CD4-positive, CD25-positive, alpha-beta regulatory T cell (primary cell): ENCODE measurements at regions not wholly inside any gene's neighbourhood (a gene's known extent, or its start where the extent isn't known, plus 50 kb on each side); places are given as distances from the start of the nearest gene placed in this dataset.

Experiments used
- ATAC-seq, 2 donors: fragments of 150-1000 bp; cut with Tn5 transposase; one replicate each; pipeline ENCODE4 v1.10.0; 2021; ENCODE audit warnings: low read depth in 2 of 2, moderate number of reproducible peaks in 2 of 2, moderate library complexity in 1 of 2
- DNase-seq, 3 donors: peaks; one replicate each; pipeline versions ENCODE4 v3.0.0 to v3.0.0-alpha.2; 2012 to 2022; ENCODE audit warnings: mixed read lengths in 1 of 3
- H3K27ac ChIP-seq: one replicate; pipeline ENCODE4 v1.7.0; 2013; ENCODE audit warnings: mild to moderate bottlenecking, low read length; ENCODE audit not compliant: insufficient read depth, poor library complexity, severe bottlenecking
- H3K27me3 ChIP-seq: one replicate; pipeline ENCODE4 v1.7.0; 2013; ENCODE audit warnings: low read length; ENCODE audit not compliant: control insufficient read depth, insufficient read depth
- H3K36me3 ChIP-seq: one replicate; pipeline ENCODE4 v1.7.0; 2013; ENCODE audit warnings: mild to moderate bottlenecking, low read length, moderate library complexity; ENCODE audit not compliant: control insufficient read depth, insufficient read depth
- H3K4me1 ChIP-seq: 2 replicates; pipeline ENCODE4 v1.7.0; 2013; ENCODE audit warnings: mild to moderate bottlenecking, low read length; ENCODE audit not compliant: insufficient read depth, control insufficient read depth, poor library complexity, severe bottlenecking
- H3K4me3 ChIP-seq: one replicate; pipeline ENCODE4 v1.7.0; 2013; ENCODE audit warnings: low read depth, mild to moderate bottlenecking, low read length, moderate library complexity
- H3K9me3 ChIP-seq, 2 experiments: 1 replicate in 1 of 2; 2 replicates in 1 of 2; pipeline ENCODE4 v1.7.0; 2013; ENCODE audit warnings: low read length in 2 of 2, mild to moderate bottlenecking in 1 of 2, moderate library complexity in 1 of 2; ENCODE audit not compliant: control insufficient read depth in 2 of 2
- H3K27ac Mint-ChIP-seq, 3 donors: one replicate each; pipeline ENCODE4 v1.8.0; 2020 to 2022; ENCODE audit warnings: mild to moderate bottlenecking in 3 of 3, mixed read lengths in 3 of 3, moderate library complexity in 2 of 3
- H3K27me3 Mint-ChIP-seq: one replicate; pipeline ENCODE4 v1.8.0; 2022; ENCODE audit warnings: mild to moderate bottlenecking, mixed read lengths
- H3K36me3 Mint-ChIP-seq: one replicate; pipeline ENCODE4 v1.8.0; 2020; ENCODE audit warnings: mixed read lengths
- H3K4me1 Mint-ChIP-seq, 4 donors: one replicate each; pipeline ENCODE4 v1.8.0; 2020 to 2022; ENCODE audit warnings: mixed read lengths in 4 of 4, mild to moderate bottlenecking in 1 of 4
- H3K4me3 Mint-ChIP-seq, 4 donors: one replicate each; pipeline ENCODE4 v1.8.0; 2020 to 2022; ENCODE audit warnings: mild to moderate bottlenecking in 4 of 4, mixed read lengths in 4 of 4, moderate library complexity in 3 of 4
- H3K9me3 Mint-ChIP-seq, 7 donors: one replicate each; pipeline ENCODE4 v1.8.0; 2020 to 2022; ENCODE audit warnings: mixed read lengths in 7 of 7, mild to moderate bottlenecking in 3 of 7, moderate library complexity in 2 of 7

DNA sequence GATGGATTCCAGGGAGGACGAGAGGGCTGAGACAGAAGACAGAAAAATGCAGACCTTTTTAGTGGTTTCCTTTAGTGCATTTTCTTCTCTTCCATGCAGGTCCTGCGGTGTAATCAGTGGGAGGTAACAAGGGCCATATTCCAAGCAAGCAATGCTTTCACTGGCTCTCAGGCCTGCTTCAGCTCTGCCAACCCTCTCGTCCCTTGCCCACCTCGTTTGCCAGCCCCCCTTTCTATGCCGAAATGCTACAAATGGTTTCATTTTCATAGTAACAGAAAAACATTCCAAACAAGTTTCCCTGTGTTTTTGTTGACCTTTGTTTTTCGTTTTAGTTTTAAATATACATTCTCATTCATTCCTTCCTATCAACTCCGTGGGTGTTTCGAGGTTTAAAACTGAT lies 443.1 kb downstream of the TTLL7 start:
- Histone ChIP-seq H3K9me3 (no peaks in the 10 kb centered on the region), H3K4me1 (no peaks in the 10 kb centered on the region), H3K27me3 (no peaks in the 10 kb centered on the region), H3K4me3 (no peak overlapping the region), H3K36me3 (no peaks in the 10 kb centered on the region), H3K27ac (no peak overlapping the region)
- Mint-ChIP-seq H3K9me3 (peaks cover 0 to 2% (median 0%) of the 10 kb centered on the region in 7 donors), H3K4me1 (peaks cover 0 to 5% (median 0%) of the 10 kb centered on the region in 4 donors), H3K27ac (no peak overlapping the region), H3K4me3 (no peak overlapping the region), H3K36me3 (no peaks in the 10 kb centered on the region), H3K27me3 (no peaks in the 10 kb centered on the region)
- DNase-seq (no peak), ATAC-seq (no peak)

DNA sequence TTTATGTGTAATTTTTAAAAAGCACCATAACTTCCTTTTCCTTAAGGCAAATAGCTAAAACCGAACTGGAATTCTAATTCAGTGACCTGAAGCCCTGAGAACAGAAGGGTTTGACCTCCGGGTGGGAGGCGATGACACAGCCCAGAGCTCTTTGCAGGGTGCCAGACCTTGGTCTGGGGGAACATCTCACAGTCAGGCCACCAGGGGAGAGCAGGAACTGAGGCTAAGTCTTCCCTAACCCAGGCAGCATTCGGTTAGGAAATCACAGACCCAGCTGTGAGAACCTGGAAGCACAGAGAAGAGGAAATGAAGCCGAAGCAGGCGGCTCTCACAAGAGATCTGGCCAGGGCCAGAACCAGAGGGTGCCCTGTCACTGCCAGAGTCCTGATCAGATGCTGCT lies 444.8 kb downstream of the TTLL7 start:
- peaks cover 0 to 3% (median 0%) of the 10 kb centered on the region in 4 donors for H3K4me1 Mint-ChIP-seq
- no peak overlapping the region for H3K27ac Mint-ChIP-seq
- H3K27me3 Mint-ChIP-seq, result no peaks in the 10 kb centered on the region
- no peaks in the 10 kb centered on the region for H3K27me3 ChIP-seq
- no peaks in the 10 kb centered on the region for H3K4me1 ChIP-seq
- no peak for ATAC-seq
- peaks cover 0 to 4% (median 0%) of the 10 kb centered on the region in 7 donors for H3K9me3 Mint-ChIP-seq
- H3K4me3 ChIP-seq, result no peak overlapping the region
- DNase-seq, result no peak
- no peaks in the 10 kb centered on the region for H3K9me3 ChIP-seq
- no peak overlapping the region for H3K27ac ChIP-seq
- H3K36me3 ChIP-seq, result no peaks in the 10 kb centered on the region
- no peak overlapping the region for H3K4me3 Mint-ChIP-seq
- H3K36me3 Mint-ChIP-seq, result no peaks in the 10 kb centered on the region

DNA sequence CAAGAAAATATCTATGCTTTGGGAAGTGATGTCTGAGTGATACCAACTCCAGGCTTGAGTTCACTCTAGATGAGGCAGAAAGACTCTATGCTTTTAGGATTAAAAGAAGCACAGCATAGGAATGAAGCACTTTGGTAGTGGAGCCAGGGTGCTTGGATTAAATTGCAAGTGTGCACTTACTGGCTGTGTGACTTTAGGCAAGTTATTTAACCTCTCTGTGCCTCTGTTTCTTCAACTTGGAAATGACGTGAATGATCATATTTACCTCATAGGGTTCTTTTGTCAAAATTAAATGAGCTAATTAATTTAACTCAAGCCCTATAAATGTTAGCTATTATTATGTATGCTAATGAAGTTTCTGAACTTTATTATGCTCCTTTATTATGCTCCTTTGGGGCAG lies 446.1 kb downstream of the TTLL7 start:
- H3K9me3 ChIP-seq, result no peaks in the 10 kb centered on the region
- no peak for ATAC-seq
- H3K4me1 ChIP-seq, result no peaks in the 10 kb centered on the region
- no peak overlapping the region for H3K4me3 ChIP-seq
- no peaks in the 10 kb centered on the region for H3K36me3 ChIP-seq
- Mint-ChIP-seq H3K27me3 (peaks cover 5% of the 10 kb centered on the region), H3K4me1 (peaks cover 0 to 3% (median 0%) of the 10 kb centered on the region in 4 donors), H3K27ac (no peak overlapping the region), H3K9me3 (peaks cover 0 to 6% (median 1%) of the 10 kb centered on the region in 7 donors), H3K36me3 (no peaks in the 10 kb centered on the region), H3K4me3 (no peak overlapping the region)
- H3K27ac ChIP-seq, result no peak overlapping the region
- no peaks in the 10 kb centered on the region for H3K27me3 ChIP-seq
- no peak for DNase-seq

DNA sequence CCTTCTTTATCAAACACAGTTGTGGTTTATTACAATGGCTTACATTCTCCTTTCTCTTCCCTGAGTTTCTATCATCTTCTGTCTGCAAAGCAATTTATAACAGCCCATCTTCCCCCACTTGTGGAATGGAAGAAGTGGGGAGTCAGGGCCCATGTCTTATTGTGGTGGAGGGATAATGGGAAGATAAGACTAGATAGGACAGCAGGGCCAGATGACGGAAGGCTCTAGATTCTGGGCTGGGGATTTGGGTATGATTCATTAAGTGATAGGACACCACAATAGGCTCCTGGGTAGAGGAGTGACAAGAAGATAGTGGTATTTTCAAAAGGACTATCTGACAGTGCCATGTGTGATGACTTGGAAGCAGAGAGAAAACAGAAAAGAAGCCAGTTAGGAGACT lies 450.6 kb downstream of the TTLL7 start:
- Mint-ChIP-seq H3K9me3 (peaks cover 0 to 6% (median 2%) of the 10 kb centered on the region in 7 donors), H3K27ac (peak overlapping the region in 1 of 3 donors; percentile 37), H3K36me3 (peaks cover 2% of the 10 kb centered on the region), H3K27me3 (peaks cover 5% of the 10 kb centered on the region), H3K4me1 (peaks cover 0 to 3% (median 1%) of the 10 kb centered on the region in 4 donors), H3K4me3 (no peak overlapping the region)
- Histone ChIP-seq H3K4me1 (no peaks in the 10 kb centered on the region), H3K27me3 (no peaks in the 10 kb centered on the region), H3K4me3 (no peak overlapping the region), H3K9me3 (no peaks in the 10 kb centered on the region), H3K27ac (no peak overlapping the region), H3K36me3 (no peaks in the 10 kb centered on the region)
- DNase-seq (no peak), ATAC-seq (no peak)

DNA sequence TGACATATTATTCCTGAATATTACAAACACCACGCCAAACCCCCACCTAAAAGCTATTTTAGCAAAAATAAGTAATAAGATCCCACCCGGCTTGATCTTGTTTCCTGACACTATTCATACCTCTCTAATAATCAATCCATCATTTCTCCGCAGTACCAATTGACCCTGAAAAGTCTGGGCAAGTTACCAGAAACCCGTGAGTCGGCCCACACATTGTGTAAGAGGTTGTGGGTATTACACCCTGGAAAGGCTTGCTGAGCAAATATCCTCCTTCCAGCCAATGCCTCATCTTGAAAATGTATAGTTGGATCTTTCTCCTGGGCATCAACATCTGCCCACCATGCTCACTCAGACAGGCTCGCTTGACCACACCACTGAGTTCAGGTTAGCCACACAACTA lies 451.0 kb downstream of the TTLL7 start:
- Mint-ChIP-seq H3K4me1 (peaks cover 0 to 3% (median 1%) of the 10 kb centered on the region in 4 donors), H3K4me3 (no peak overlapping the region), H3K36me3 (peaks cover 3% of the 10 kb centered on the region), H3K9me3 (peaks cover 0 to 6% (median 2%) of the 10 kb centered on the region in 7 donors), H3K27ac (no peak overlapping the region), H3K27me3 (peaks cover 5% of the 10 kb centered on the region)
- no peak overlapping the region for H3K27ac ChIP-seq
- no peaks in the 10 kb centered on the region for H3K9me3 ChIP-seq
- H3K36me3 ChIP-seq, result no peaks in the 10 kb centered on the region
- ATAC-seq (no peak), DNase-seq (no peak)
- H3K27me3 ChIP-seq, result no peaks in the 10 kb centered on the region
- H3K4me1 ChIP-seq, result no peaks in the 10 kb centered on the region
- no peak overlapping the region for H3K4me3 ChIP-seq

DNA sequence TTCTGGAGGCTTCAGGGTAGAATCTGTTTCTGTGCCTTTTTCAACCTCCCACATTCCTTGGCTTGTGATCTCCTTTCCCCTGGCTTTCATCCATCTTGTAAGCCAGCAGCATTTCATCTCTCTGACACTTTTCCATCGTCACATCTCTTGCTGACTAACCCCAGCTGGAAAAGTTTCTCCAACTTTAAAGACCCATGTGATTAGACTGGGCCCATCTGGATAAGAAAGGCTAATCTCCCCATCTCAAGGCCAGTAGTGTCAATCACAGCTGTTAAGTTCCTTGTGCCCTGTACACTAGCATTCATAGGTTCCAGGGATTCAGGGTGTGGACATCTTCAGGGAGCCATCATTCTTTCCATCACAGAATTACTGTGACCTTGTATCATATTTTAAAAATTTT lies 452.1 kb downstream of the TTLL7 start:
- no peaks in the 10 kb centered on the region for H3K9me3 ChIP-seq
- Mint-ChIP-seq H3K27ac (no peak overlapping the region), H3K4me1 (peaks cover 0 to 3% (median 1%) of the 10 kb centered on the region in 4 donors), H3K9me3 (peaks cover 0 to 6% (median 2%) of the 10 kb centered on the region in 7 donors), H3K36me3 (peaks cover 3% of the 10 kb centered on the region), H3K4me3 (no peak overlapping the region), H3K27me3 (peaks cover 5% of the 10 kb centered on the region)
- DNase-seq, result no peak
- H3K4me3 ChIP-seq, result no peak overlapping the region
- H3K36me3 ChIP-seq, result no peaks in the 10 kb centered on the region
- no peaks in the 10 kb centered on the region for H3K4me1 ChIP-seq
- no peak overlapping the region for H3K27ac ChIP-seq
- ATAC-seq, result no peak
- H3K27me3 ChIP-seq, result no peaks in the 10 kb centered on the region

DNA sequence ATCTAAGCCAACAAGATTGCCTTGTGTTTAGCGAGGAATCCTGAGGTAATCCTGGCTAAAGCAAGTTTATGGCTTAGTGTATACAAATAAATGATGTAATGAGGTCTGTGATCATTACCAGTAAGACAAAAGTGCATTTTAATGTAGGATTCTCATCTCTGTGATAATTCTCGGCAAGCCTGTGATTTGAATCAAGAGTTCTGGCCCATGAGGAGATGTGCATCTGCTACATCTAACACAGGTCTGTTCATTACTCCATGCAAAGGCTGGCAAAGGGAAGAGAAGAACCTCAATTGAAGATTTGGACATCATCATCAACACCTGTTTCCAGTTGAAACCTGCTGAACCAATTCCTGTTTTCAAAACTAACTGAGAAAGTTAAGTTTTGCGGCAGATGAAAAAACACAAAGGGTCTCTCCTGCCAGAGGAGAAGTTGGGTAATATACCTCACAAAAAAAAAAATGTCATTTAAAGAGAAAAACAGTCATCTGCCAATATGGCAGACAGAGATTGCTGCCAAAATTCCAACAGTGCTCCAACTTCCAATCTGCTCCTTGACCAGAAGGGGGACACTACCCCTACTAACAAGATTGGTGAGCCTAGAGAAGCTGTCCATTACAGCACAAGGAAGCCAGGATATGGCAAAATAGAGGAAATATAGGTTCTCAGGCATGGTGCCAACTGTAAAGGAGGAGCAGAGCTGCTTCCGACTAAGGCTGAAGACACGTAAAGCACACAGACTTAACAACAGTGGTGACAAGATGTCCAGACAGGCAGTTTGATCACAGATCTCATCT lies 453.7 kb downstream of the TTLL7 start:
- no peaks in the 10 kb centered on the region for H3K36me3 ChIP-seq
- ATAC-seq, result no peak
- H3K9me3 ChIP-seq, result no peaks in the 10 kb centered on the region
- H3K9me3 Mint-ChIP-seq, result peaks cover 0 to 4% (median 1%) of the 10 kb centered on the region in 7 donors
- H3K27me3 Mint-ChIP-seq, result peaks cover 5% of the 10 kb centered on the region
- H3K4me3 Mint-ChIP-seq, result no peak overlapping the region
- H3K36me3 Mint-ChIP-seq, result peaks cover 3% of the 10 kb centered on the region
- no peak overlapping the region for H3K27ac ChIP-seq
- no peak overlapping the region for H3K27ac Mint-ChIP-seq
- no peaks in the 10 kb centered on the region for H3K4me1 ChIP-seq
- H3K27me3 ChIP-seq, result no peaks in the 10 kb centered on the region
- no peak overlapping the region for H3K4me3 ChIP-seq
- peaks cover 0 to 3% (median 0%) of the 10 kb centered on the region in 4 donors for H3K4me1 Mint-ChIP-seq
- no peak for DNase-seq
